ENCODE measurements at regions not wholly inside any gene's neighbourhood (a gene's known extent, or its start where the extent isn't known, plus 50 kb on each side); places are given as distances from the start of the nearest gene placed in this dataset.

GRCh38 chr5:158389786-158390185 is 530.8 kb upstream of the CLINT1 start:
- Mint-ChIP-seq H3K4me3 (no peak overlapping the region), H3K27ac (no peak overlapping the region), H3K36me3 (ENCODE audit: low read depth) (no peaks in the 10 kb centered on the region), H3K4me1 (ENCODE audit: low read depth) (no peaks in the 10 kb centered on the region), H3K27me3 (no peaks in the 10 kb centered on the region), H3K9me3 (no peaks in the 10 kb centered on the region)
- Histone ChIP-seq H3K36me3 (ENCODE audit: insufficient read depth, low read length) (no peaks in the 10 kb centered on the region), H3K27me3 (ENCODE audit: control insufficient read depth in 1 of 2, insufficient read depth in 2 of 2, low read length in 2 of 2) (no peaks in the 10 kb centered on the region), H3K9me3 (ENCODE audit: control insufficient read depth in 1 of 2, insufficient read depth in 1 of 2, low read length in 2 of 2) (peaks cover 0 to 4% of the 10 kb centered on the region in 2 experiments), H3K4me1 (ENCODE audit: insufficient read depth, low read length) (no peaks in the 10 kb centered on the region), H3K4me3 (ENCODE audit: low read length) (no peak overlapping the region), H3K27ac (ENCODE audit: low read depth in 1 of 2, low read length in 2 of 2) (no peak overlapping the region)
- intact Hi-C loops (cut with DNase I, micrococcal nuclease), result no loop called here
- ChIA-PET CTCF (no interaction called here), POLR2A (no interaction called here)
- TF ChIP-seq, protein P1, sequence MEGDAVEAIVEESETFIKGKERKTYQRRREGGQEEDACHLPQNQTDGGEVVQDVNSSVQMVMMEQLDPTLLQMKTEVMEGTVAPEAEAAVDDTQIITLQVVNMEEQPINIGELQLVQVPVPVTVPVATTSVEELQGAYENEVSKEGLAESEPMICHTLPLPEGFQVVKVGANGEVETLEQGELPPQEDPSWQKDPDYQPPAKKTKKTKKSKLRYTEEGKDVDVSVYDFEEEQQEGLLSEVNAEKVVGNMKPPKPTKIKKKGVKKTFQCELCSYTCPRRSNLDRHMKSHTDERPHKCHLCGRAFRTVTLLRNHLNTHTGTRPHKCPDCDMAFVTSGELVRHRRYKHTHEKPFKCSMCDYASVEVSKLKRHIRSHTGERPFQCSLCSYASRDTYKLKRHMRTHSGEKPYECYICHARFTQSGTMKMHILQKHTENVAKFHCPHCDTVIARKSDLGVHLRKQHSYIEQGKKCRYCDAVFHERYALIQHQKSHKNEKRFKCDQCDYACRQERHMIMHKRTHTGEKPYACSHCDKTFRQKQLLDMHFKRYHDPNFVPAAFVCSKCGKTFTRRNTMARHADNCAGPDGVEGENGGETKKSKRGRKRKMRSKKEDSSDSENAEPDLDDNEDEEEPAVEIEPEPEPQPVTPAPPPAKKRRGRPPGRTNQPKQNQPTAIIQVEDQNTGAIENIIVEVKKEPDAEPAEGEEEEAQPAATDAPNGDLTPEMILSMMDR (IDR thresholded peaks at IDR 0.05), result no peak
- ATAC-seq (ENCODE audit: poor library complexity) (no peak), DNase-seq (no peak)

- Histone ChIP-seq H3K27ac (ENCODE audit: low read depth in 1 of 2, low read length in 2 of 2) (no peak overlapping the region), H3K9me3 (ENCODE audit: control insufficient read depth in 1 of 2, insufficient read depth in 1 of 2, low read length in 2 of 2) (peaks cover 0 to 7% of the 10 kb centered on the region in 2 experiments), H3K27me3 (ENCODE audit: control insufficient read depth in 1 of 2, insufficient read depth in 2 of 2, low read length in 2 of 2) (no peaks in the 10 kb centered on the region), H3K4me3 (ENCODE audit: low read length) (no peak overlapping the region), H3K36me3 (ENCODE audit: insufficient read depth, low read length) (no peaks in the 10 kb centered on the region), H3K4me1 (ENCODE audit: insufficient read depth, low read length) (no peaks in the 10 kb centered on the region)
- TF ChIP-seq, protein P1 (IDR thresholded peaks at IDR 0.05), result no peak
- intact Hi-C loops (cut with DNase I, micrococcal nuclease), result no loop called here
- Mint-ChIP-seq H3K27me3 (no peaks in the 10 kb centered on the region), H3K27ac (no peak overlapping the region), H3K4me1 (ENCODE audit: low read depth) (no peaks in the 10 kb centered on the region), H3K9me3 (peaks cover 3% of the 10 kb centered on the region), H3K36me3 (ENCODE audit: low read depth) (no peaks in the 10 kb centered on the region), H3K4me3 (no peak overlapping the region)
- ATAC-seq (ENCODE audit: poor library complexity), result no peak
- CTCF ChIA-PET, result no interaction called here
- no peak for DNase-seq
- POLR2A ChIA-PET, result no interaction called here
Measured at GRCh38 chr5:158388021-158388420, 529.1 kb upstream of the CLINT1 start.

DNA sequence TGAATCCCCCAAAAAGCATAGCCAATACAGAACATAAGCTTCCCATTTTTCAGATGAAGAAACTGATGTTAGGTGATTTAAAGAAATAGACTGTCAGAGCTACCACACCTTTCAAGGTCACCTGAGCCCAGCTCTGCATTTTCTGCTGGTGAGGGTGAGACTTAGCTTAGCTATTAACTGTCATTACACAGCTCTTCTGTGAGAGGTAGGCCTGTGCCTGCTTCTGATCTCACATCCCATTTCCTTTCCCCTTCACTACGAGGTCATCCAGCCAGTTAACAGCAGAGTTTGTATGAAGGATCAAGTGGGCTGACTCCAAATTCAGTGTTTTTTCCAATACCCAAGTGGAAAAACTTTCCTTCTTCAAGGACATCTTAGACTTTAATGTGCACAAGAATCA is 528.6 kb upstream of the CLINT1 start:
- Mint-ChIP-seq H3K4me1 (ENCODE audit: low read depth) (no peaks in the 10 kb centered on the region), H3K4me3 (no peak overlapping the region), H3K27ac (no peak overlapping the region), H3K9me3 (peaks cover 3% of the 10 kb centered on the region), H3K27me3 (no peaks in the 10 kb centered on the region), H3K36me3 (ENCODE audit: low read depth) (no peaks in the 10 kb centered on the region)
- ChIA-PET CTCF (no interaction called here), POLR2A (no interaction called here)
- Histone ChIP-seq H3K27ac (ENCODE audit: low read depth in 1 of 2, low read length in 2 of 2) (no peak overlapping the region), H3K4me1 (ENCODE audit: insufficient read depth, low read length) (no peaks in the 10 kb centered on the region), H3K27me3 (ENCODE audit: control insufficient read depth in 1 of 2, insufficient read depth in 2 of 2, low read length in 2 of 2) (no peaks in the 10 kb centered on the region), H3K4me3 (ENCODE audit: low read length) (no peak overlapping the region), H3K9me3 (ENCODE audit: control insufficient read depth in 1 of 2, insufficient read depth in 1 of 2, low read length in 2 of 2) (peaks cover 0 to 7% of the 10 kb centered on the region in 2 experiments), H3K36me3 (ENCODE audit: insufficient read depth, low read length) (no peaks in the 10 kb centered on the region)
- no peak for DNase-seq
- TF ChIP-seq, protein P1 (IDR thresholded peaks at IDR 0.05), result no peak
- intact Hi-C loops (cut with DNase I, micrococcal nuclease), result no loop called here
- no peak for ATAC-seq (ENCODE audit: poor library complexity)

All from CD4-positive, alpha-beta T cell (primary cell).